CD14-positive monocyte (primary cell): ENCODE measurements at regions not wholly inside any gene's neighbourhood (a gene's known extent, or its start where the extent isn't known, plus 50 kb on each side); places are given as distances from the start of the nearest gene placed in this dataset.
"Not testable (repeated sequence)": the region's sequence is repeated elsewhere in the genome, so short reads cannot be mapped to it uniquely, and the experiment has no call there.

Experiments used
- DNase-seq, 3 donors: peaks; one replicate each; pipeline ENCODE4 v3.0.0-alpha.2; 2011 to 2022
- H2AFZ ChIP-seq: 2 replicates; pipeline ENCODE4 v1.6.0; 2012; ENCODE audit warnings: mild to moderate bottlenecking, low read depth, low read length, inconsistent platforms; ENCODE audit not compliant: insufficient read depth, poor library complexity, severe bottlenecking
- H3K27ac ChIP-seq, 2 donors: 1 replicate in 1 of 2; 2 replicates in 1 of 2; pipeline ENCODE4 v1.5.1; 2012 to 2013; ENCODE audit warnings: low read length in 2 of 2, control low read depth in 1 of 2, inconsistent platforms in 1 of 2, low read depth in 1 of 2, mild to moderate bottlenecking in 1 of 2
- H3K27me3 ChIP-seq, 2 donors: one replicate each; pipeline versions ENCODE4 v1.6.0 to v1.6.1; 2011 to 2013; ENCODE audit warnings: low read length in 2 of 2; ENCODE audit not compliant: control insufficient read depth in 2 of 2, insufficient read depth in 2 of 2
- H3K36me3 ChIP-seq, 2 donors: replicated peaks in 1 of 2; 1 replicate in 1 of 2; 2 replicates in 1 of 2; pipeline versions ENCODE4 v1.5.1 to v1.6.1; 2012 to 2013; ENCODE audit warnings: low read length in 2 of 2, control low read depth in 1 of 2, inconsistent platforms in 1 of 2, mild to moderate bottlenecking in 1 of 2; ENCODE audit not compliant: insufficient read depth in 2 of 2, control insufficient read depth in 1 of 2
- H3K4me1 ChIP-seq, 2 donors: 1 replicate in 1 of 2; 2 replicates in 1 of 2; pipeline versions ENCODE4 v1.5.1 to v1.6.1; 2012 to 2013; ENCODE audit warnings: low read length in 2 of 2, control low read depth in 1 of 2, inconsistent platforms in 1 of 2, mild to moderate bottlenecking in 1 of 2, moderate library complexity in 1 of 2; ENCODE audit not compliant: insufficient read depth in 2 of 2, control insufficient read depth in 1 of 2
- H3K4me2 ChIP-seq: replicated peaks from 2 replicates; pipeline ENCODE3; 2012; ENCODE audit warnings: low read length, moderate library complexity, mild to moderate bottlenecking; ENCODE audit not compliant: poor library complexity, severe bottlenecking; ENCODE audit errors: extremely low read depth
- H3K4me3 ChIP-seq, 3 experiments: fragments of 200-600 bp in 1 of 3; sonication (generic) in 1 of 3; replicated peaks in 1 of 3; 1 replicate in 2 of 3; 2 replicates in 1 of 3; pipeline ENCODE4 v1.5.1; 2011 to 2013; ENCODE audit warnings: low read length in 3 of 3, mild to moderate bottlenecking in 3 of 3, control low read depth in 2 of 3, low read depth in 2 of 3, inconsistent platforms in 1 of 3, moderate library complexity in 1 of 3
- H3K79me2 ChIP-seq: 2 replicates; pipeline ENCODE4 v1.6.0; 2012; ENCODE audit warnings: mild to moderate bottlenecking, control low read depth, inconsistent platforms, low read length, moderate library complexity; ENCODE audit not compliant: insufficient read depth
- H3K9ac ChIP-seq: 2 replicates; pipeline ENCODE4 v1.6.0; 2017; ENCODE audit warnings: low read length, mild to moderate bottlenecking; ENCODE audit not compliant: insufficient read depth, poor library complexity, severe bottlenecking
- H3K9me3 ChIP-seq, 2 donors: replicated peaks in 1 of 2; 1 replicate in 1 of 2; 2 replicates in 1 of 2; pipeline versions ENCODE4 v1.5.1 to v1.6.1; 2012 to 2013; ENCODE audit warnings: low read length in 2 of 2, control low read depth in 1 of 2; ENCODE audit not compliant: control insufficient read depth in 1 of 2, insufficient read depth in 1 of 2
- H4K20me1 ChIP-seq: 2 replicates; pipeline ENCODE4 v1.6.0; 2012; ENCODE audit warnings: mild to moderate bottlenecking, low read length, control low read depth, moderate library complexity; ENCODE audit not compliant: insufficient read depth
- H3K27ac Mint-ChIP-seq, 7 donors: one replicate each; pipeline ENCODE4 v1.8.0; 2020; ENCODE audit warnings: mild to moderate bottlenecking in 7 of 7, mixed read lengths in 7 of 7, moderate library complexity in 6 of 7, inconsistent platforms in 2 of 7
- H3K27me3 Mint-ChIP-seq, 3 donors: one replicate each; pipeline ENCODE4 v1.8.0; 2021 to 2022; ENCODE audit warnings: low read depth in 3 of 3, mild to moderate bottlenecking in 3 of 3, mixed read lengths in 3 of 3, moderate library complexity in 3 of 3, inconsistent platforms in 1 of 3
- H3K36me3 Mint-ChIP-seq, 2 donors: one replicate each; pipeline ENCODE4 v1.8.0; 2020; ENCODE audit warnings: mixed read lengths in 2 of 2, inconsistent platforms in 1 of 2, mild to moderate bottlenecking in 1 of 2
- H3K4me1 Mint-ChIP-seq: one replicate; pipeline ENCODE4 v1.8.0; 2020; ENCODE audit warnings: mild to moderate bottlenecking, mixed read lengths
- H3K4me3 Mint-ChIP-seq, 2 donors: one replicate each; pipeline ENCODE4 v1.8.0; 2020; ENCODE audit warnings: mild to moderate bottlenecking in 2 of 2, mixed read lengths in 2 of 2, moderate library complexity in 1 of 2
- H3K9me3 Mint-ChIP-seq, 7 donors: one replicate each; pipeline ENCODE4 v1.8.0; 2020 to 2022; ENCODE audit warnings: mixed read lengths in 7 of 7, mild to moderate bottlenecking in 6 of 7, moderate library complexity in 6 of 7, inconsistent platforms in 2 of 7
- WGBS: methylation state at CpG from one replicate; pipeline ENCODE4 v1.1.5; 2013; ENCODE audit warnings: missing lambda C conversion rate; ENCODE audit not compliant: insufficient coverage; 5-methylcytosine and 5-hydroxymethylcytosine counted together
- intact Hi-C, 2 donors: fragments of 100-400 bp; cut with micrococcal nuclease; formaldehyde crosslinking; loops; one replicate each; pipeline versions ENCODE4 v1.15.0 to v1.15.1; 2023
- TF ChIP-seq, protein P1 (sequence below): fragments of 200-600 bp; IDR thresholded peaks from one replicate; pipeline ENCODE4 v1.8.0; 2022; ENCODE audit warnings: antibody characterized with exemption, mild to moderate bottlenecking

DNA sequence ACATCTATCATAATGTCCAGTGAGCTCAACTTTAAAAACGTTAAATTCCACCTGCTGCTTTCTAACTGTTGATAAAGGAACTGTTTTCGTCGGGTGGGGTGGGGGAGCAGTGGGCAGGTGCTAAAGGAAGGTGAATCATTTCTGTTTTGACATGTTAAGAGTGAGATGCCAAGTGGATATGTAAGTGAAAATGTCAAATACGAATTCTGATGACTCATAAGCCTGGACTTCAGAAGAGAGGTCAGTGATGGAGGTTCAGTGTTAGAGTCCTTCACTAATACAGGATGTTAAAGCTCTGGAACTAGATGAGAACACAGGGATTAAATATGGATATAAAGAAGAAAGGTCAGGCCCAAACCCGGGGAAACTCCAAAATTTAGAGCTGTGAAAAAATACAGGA lies 617.9 kb upstream of the CTNND2 start:
- 100% methylated on average over 3 of the region's 5 CpGs for WGBS
- TF ChIP-seq, protein P1, sequence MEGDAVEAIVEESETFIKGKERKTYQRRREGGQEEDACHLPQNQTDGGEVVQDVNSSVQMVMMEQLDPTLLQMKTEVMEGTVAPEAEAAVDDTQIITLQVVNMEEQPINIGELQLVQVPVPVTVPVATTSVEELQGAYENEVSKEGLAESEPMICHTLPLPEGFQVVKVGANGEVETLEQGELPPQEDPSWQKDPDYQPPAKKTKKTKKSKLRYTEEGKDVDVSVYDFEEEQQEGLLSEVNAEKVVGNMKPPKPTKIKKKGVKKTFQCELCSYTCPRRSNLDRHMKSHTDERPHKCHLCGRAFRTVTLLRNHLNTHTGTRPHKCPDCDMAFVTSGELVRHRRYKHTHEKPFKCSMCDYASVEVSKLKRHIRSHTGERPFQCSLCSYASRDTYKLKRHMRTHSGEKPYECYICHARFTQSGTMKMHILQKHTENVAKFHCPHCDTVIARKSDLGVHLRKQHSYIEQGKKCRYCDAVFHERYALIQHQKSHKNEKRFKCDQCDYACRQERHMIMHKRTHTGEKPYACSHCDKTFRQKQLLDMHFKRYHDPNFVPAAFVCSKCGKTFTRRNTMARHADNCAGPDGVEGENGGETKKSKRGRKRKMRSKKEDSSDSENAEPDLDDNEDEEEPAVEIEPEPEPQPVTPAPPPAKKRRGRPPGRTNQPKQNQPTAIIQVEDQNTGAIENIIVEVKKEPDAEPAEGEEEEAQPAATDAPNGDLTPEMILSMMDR, result no peak

DNA sequence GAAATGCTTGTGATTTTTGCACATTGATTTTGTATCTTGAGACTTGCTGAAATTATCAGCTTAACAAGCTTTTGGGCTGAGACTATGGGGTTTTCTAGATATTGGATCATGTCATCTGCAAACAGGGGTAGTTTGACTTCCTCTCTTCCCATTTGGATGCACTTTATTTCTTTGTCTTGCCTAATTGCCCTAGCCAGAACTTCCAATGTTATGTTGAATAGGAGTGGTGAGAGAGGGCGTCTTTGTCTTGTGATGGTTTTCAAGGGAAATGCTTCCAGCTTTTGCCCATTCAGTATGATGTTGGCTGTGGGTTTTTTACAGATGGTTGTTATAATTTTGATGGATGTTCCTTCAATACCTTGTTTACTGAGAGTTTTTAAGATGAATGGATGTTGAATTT lies 600.7 kb upstream of the CTNND2 start:
- intact Hi-C loops, H4K20me1 ChIP-seq, H3K4me1 Mint-ChIP-seq, H3K27me3 ChIP-seq, H3K27ac Mint-ChIP-seq, H3K4me3 Mint-ChIP-seq, H3K36me3 ChIP-seq, H3K4me1 ChIP-seq, H3K27ac ChIP-seq, H3K79me2 ChIP-seq, H3K4me3 ChIP-seq, H3K4me2 ChIP-seq, H2AFZ ChIP-seq, H3K36me3 Mint-ChIP-seq, H3K9ac ChIP-seq, DNase-seq, H3K27me3 Mint-ChIP-seq: not testable (repeated sequence)
- WGBS, result 100% methylated on average over 1 of the region's 1 CpG
- peaks cover 2 to 12% of the 10 kb centered on the region in 2 donors for H3K9me3 ChIP-seq
- peaks cover 2 to 11% (median 9%) of the 10 kb centered on the region in 7 donors for H3K9me3 Mint-ChIP-seq

More for the DNA sequence above, 617.9 kb upstream of the CTNND2 start:
- intact Hi-C loops, result no loop called here
- no peak overlapping the region for H2AFZ ChIP-seq
- H3K9ac ChIP-seq, result no peak overlapping the region
- no peaks in the 10 kb centered on the region for H3K27me3 Mint-ChIP-seq
- DNase-seq, result no peak
- no peaks in the 10 kb centered on the region for H3K36me3 Mint-ChIP-seq
- no peaks in the 10 kb centered on the region for H3K79me2 ChIP-seq
- H3K4me1 ChIP-seq, result no peaks in the 10 kb centered on the region
- H4K20me1 ChIP-seq, result no peaks in the 10 kb centered on the region
- H3K9me3 ChIP-seq, result peaks cover 11% of the 10 kb centered on the region in 2 donors
- no peak overlapping the region for H3K27ac ChIP-seq
- H3K9me3 Mint-ChIP-seq, result peaks cover 2 to 9% (median 5%) of the 10 kb centered on the region in 7 donors
- H3K4me3 Mint-ChIP-seq, result no peak overlapping the region
- no peak overlapping the region for H3K4me2 ChIP-seq
- no peaks in the 10 kb centered on the region for H3K36me3 ChIP-seq
- no peak overlapping the region for H3K4me3 ChIP-seq
- no peaks in the 10 kb centered on the region for H3K4me1 Mint-ChIP-seq
- H3K27me3 ChIP-seq, result no peaks in the 10 kb centered on the region
- H3K27ac Mint-ChIP-seq, result no peak overlapping the region
